ES-I3 (cell line): ENCODE measurements at regions not wholly inside any gene's neighbourhood (a gene's known extent, or its start where the extent isn't known, plus 50 kb on each side); places are given as distances from the start of the nearest gene placed in this dataset.

Experiments used
- H3K36me3 ChIP-seq: 2 replicates; pipeline ENCODE4 v1.6.1; 2013; ENCODE audit warnings: mild to moderate bottlenecking, low read length, control low read depth, moderate library complexity; ENCODE audit not compliant: insufficient read depth
- H3K4me1 ChIP-seq: 2 replicates; pipeline ENCODE4 v1.6.1; 2013; ENCODE audit warnings: mild to moderate bottlenecking, control low read depth, low read length; ENCODE audit not compliant: insufficient read depth
- H3K9ac ChIP-seq: 2 replicates; pipeline ENCODE4 v1.6.1; 2013; ENCODE audit warnings: low read depth, mild to moderate bottlenecking, low read length, moderate library complexity
- H3K9me3 ChIP-seq: 2 replicates; pipeline ENCODE4 v1.6.1; 2013; ENCODE audit warnings: mild to moderate bottlenecking, low read length, moderate library complexity; ENCODE audit not compliant: control insufficient read depth, insufficient read depth

DNA sequence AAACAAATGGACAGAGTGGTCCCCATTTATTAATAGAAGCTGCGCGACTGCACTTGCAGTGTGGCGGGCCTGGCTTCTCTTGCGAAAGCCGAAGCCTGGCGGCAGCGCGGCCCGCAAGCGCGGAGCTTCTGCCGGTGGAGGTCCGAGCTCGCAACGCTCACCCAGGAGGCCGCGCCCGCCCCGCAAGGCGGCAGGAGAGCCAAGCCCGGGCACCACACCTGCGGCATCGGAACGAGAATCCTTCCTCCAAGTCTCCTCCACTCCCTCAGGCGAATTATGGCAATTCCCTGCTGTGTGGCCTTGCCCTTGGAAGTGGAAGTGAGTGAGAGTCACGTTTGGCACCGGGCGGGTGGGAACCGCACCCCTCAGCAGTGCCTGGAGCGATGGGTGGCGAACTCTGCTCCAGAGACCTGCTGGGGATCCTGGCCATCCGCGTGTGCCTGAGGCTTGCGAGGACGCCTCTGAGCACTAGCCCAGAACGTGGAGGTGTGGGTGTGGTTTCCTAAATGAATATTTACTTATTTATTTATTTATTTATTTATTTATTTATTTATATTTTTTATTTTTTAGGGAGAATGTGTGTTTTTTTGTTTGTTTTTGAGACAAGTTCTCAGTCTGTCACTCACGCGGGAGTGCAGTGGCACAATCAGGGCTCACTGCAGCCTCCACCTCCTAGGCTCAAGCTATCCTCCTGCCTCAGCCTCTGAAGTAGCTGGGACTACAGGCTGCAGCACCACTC, 133.7 kb upstream of the UBE2E1 start:
- Histone ChIP-seq H3K9me3 (no peaks in the 10 kb centered on the region), H3K9ac (no peak overlapping the region), H3K4me1 (peaks cover 9% of the 10 kb centered on the region; the same call in 1 of the 2 replicates), H3K36me3 (no peaks in the 10 kb centered on the region)

GRCh38 chr3:23672628-23673027, 133.1 kb upstream of the UBE2E1 start:
- H3K9me3 ChIP-seq: no peaks in the 10 kb centered on the region

GRCh38 chr3:23675010-23675409, 130.7 kb upstream of the UBE2E1 start:
- H3K36me3 ChIP-seq: no peaks in the 10 kb centered on the region
- H3K4me1 ChIP-seq: no peaks in the 10 kb centered on the region
- no peak overlapping the region for H3K9ac ChIP-seq
- no peaks in the 10 kb centered on the region for H3K9me3 ChIP-seq

More at GRCh38 chr3:23672628-23673027, 133.1 kb upstream of the UBE2E1 start:
- H3K4me1 ChIP-seq: peaks cover 9% of the 10 kb centered on the region; the same call in 1 of the 2 replicates
- no peak overlapping the region for H3K9ac ChIP-seq
- no peaks in the 10 kb centered on the region for H3K36me3 ChIP-seq

DNA sequence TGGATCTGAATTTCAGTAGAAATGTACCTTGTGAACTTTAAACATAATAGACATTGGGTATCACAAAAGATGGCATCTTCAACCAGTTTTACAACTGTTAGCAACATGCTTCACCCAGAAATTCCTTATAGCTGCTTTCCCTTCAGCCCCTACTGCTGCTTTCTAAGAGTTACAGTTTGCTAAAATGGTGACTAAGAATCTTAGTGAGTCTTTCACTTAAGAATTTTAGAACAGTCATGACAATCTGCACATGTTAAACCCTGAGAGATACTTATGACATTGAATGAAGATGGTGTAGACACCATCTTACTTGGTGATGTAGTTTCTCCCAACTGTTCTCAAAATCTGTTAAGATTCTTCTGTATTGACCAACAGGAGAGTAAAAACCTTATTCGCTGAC, 129.7 kb upstream of the UBE2E1 start:
- Histone ChIP-seq H3K9me3 (no peaks in the 10 kb centered on the region), H3K36me3 (no peaks in the 10 kb centered on the region), H3K9ac (no peak overlapping the region), H3K4me1 (no peaks in the 10 kb centered on the region)

- H3K36me3 ChIP-seq: no peaks in the 10 kb centered on the region
- H3K4me1 ChIP-seq: peaks cover 14% of the 10 kb centered on the region
- H3K9ac ChIP-seq: no peak overlapping the region
- no peaks in the 10 kb centered on the region for H3K9me3 ChIP-seq
Measured at GRCh38 chr3:23682646-23683045, 123.1 kb upstream of the UBE2E1 start.

- H3K9ac ChIP-seq: no peak overlapping the region
Measured at GRCh38 chr3:23685541-23686258, 120.1 kb upstream of the UBE2E1 start.

GRCh38 chr3:23686519-23686918, 119.2 kb upstream of the UBE2E1 start:
- Histone ChIP-seq H3K4me1 (peaks cover 14% of the 10 kb centered on the region), H3K9ac (no peak overlapping the region), H3K9me3 (peaks cover 8% of the 10 kb centered on the region), H3K36me3 (no peaks in the 10 kb centered on the region)

More at GRCh38 chr3:23685541-23686258, 120.1 kb upstream of the UBE2E1 start:
- Histone ChIP-seq H3K4me1 (peaks cover 14% of the 10 kb centered on the region), H3K36me3 (no peaks in the 10 kb centered on the region), H3K9me3 (peaks cover 8% of the 10 kb centered on the region)

- Histone ChIP-seq H3K36me3 (no peaks in the 10 kb centered on the region), H3K9me3 (peaks cover 8% of the 10 kb centered on the region), H3K4me1 (peaks cover 8% of the 10 kb centered on the region), H3K9ac (no peak overlapping the region)
Measured at GRCh38 chr3:23691357-23691895, 114.3 kb upstream of the UBE2E1 start.

DNA sequence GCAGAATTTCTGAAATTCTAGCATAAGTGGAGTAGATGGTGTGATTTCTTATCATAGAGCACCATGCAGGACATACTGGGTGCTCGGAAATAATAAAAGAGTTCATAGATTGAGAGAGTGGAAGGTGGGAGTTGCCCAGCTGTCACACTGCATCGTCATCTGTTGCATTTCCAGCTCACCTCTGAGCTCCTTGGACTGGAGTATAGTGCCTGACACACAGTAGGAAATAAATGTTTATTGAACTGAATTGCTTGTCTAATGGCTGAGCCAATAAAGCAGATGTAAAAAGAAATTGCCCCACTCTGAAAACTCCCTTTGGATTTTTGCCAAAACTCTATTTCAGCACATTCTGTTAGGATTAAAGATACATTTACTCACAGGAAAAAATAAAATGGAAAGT, 108.9 kb upstream of the UBE2E1 start:
- peaks cover 4% of the 10 kb centered on the region for H3K4me1 ChIP-seq
- no peaks in the 10 kb centered on the region for H3K36me3 ChIP-seq

GRCh38 chr3:23697416-23697815, 108.3 kb upstream of the UBE2E1 start:
- Histone ChIP-seq H3K9ac (no peak overlapping the region), H3K36me3 (no peaks in the 10 kb centered on the region), H3K4me1 (peaks cover 9% of the 10 kb centered on the region), H3K9me3 (no peaks in the 10 kb centered on the region)

More for the DNA sequence above, 108.9 kb upstream of the UBE2E1 start:
- H3K9ac ChIP-seq: no peak overlapping the region
- no peaks in the 10 kb centered on the region for H3K9me3 ChIP-seq

DNA sequence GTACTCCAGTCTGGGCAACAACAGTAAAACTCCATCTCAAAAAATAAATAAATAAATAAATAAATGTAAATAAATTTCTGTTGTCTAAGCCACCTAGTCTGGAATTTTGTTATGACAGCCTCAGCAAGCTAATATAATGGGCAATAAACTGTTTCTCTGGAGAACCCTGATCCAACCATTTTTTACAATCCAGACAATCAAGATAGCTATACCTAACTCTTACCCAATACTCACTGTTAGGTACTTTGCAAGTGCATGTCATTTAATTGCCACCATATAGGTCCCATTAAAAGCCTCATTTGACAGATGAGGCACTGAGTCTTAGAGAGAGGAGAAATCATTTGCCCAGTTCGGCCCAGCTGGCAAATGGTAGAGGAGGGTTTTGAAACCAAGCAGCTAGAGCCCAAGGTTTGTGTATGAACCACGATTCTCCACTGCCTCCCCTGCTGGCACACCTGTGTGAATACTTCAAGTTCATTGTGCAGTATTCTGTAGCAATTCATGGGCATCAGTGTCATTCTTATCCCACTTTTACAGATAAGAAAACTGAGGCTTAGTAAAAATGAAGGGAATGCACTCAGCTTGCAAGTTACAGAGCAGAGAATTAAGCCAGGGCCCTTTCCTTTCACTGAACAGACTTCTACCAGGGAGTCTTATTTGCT, 107.0 kb upstream of the UBE2E1 start:
- Histone ChIP-seq H3K9me3 (no peaks in the 10 kb centered on the region), H3K36me3 (no peaks in the 10 kb centered on the region), H3K4me1 (peaks cover 14% of the 10 kb centered on the region), H3K9ac (no peak overlapping the region)

DNA sequence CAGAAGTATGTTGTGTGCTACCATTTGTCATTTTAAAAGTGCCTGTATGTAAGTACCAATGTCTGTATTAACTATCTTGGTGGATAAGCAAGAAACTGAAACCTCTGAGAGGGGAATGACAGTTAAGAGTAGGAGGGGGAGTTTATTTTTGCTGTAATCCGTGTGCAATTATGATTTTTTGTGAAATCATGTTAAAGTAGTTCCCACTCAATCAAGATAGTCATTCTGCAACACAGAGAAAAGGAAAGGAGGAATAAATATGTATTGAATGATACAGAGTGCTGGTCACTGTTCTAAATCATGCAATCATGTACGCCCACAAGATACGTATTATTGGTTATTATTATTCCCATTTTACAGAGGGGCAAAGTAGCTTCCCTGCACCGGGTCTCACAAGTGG, 105.1 kb upstream of the UBE2E1 start:
- Histone ChIP-seq H3K9me3 (no peaks in the 10 kb centered on the region), H3K4me1 (peaks cover 14% of the 10 kb centered on the region), H3K36me3 (no peaks in the 10 kb centered on the region), H3K9ac (no peak overlapping the region)

GRCh38 chr3:23701716-23702597, 103.8 kb upstream of the UBE2E1 start:
- no peak overlapping the region for H3K9ac ChIP-seq
- H3K9me3 ChIP-seq: no peaks in the 10 kb centered on the region

DNA sequence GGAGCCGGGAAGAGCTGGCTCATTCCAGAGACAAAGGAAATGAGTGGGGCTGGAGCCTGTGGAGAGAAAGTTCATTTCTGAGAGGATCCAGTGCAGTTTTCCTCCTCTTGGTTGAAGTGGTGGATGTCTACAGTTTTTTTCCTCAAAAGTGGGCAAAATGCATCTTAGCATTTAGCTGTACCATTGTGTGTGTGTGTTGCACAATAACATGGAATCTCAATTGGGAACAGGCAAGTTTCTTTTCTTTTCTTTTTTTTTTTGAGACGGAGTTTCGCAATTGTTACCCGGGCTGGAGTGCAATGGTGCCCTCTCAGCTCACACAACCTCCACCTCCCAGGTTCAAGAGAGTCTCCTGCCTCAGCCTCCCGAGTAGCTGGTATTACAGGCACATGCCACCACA, 101.5 kb upstream of the UBE2E1 start:
- H3K36me3 ChIP-seq: no peaks in the 10 kb centered on the region
- H3K9ac ChIP-seq: no peak overlapping the region
- H3K4me1 ChIP-seq: peaks cover 14% of the 10 kb centered on the region
- H3K9me3 ChIP-seq: no peaks in the 10 kb centered on the region

More at GRCh38 chr3:23701716-23702597, 103.8 kb upstream of the UBE2E1 start:
- H3K36me3 ChIP-seq: no peaks in the 10 kb centered on the region
- peaks cover 14% of the 10 kb centered on the region for H3K4me1 ChIP-seq
